ENCODE measurements at regions not wholly inside any gene's neighbourhood (a gene's known extent, or its start where the extent isn't known, plus 50 kb on each side); places are given as distances from the start of the nearest gene placed in this dataset.

DNA sequence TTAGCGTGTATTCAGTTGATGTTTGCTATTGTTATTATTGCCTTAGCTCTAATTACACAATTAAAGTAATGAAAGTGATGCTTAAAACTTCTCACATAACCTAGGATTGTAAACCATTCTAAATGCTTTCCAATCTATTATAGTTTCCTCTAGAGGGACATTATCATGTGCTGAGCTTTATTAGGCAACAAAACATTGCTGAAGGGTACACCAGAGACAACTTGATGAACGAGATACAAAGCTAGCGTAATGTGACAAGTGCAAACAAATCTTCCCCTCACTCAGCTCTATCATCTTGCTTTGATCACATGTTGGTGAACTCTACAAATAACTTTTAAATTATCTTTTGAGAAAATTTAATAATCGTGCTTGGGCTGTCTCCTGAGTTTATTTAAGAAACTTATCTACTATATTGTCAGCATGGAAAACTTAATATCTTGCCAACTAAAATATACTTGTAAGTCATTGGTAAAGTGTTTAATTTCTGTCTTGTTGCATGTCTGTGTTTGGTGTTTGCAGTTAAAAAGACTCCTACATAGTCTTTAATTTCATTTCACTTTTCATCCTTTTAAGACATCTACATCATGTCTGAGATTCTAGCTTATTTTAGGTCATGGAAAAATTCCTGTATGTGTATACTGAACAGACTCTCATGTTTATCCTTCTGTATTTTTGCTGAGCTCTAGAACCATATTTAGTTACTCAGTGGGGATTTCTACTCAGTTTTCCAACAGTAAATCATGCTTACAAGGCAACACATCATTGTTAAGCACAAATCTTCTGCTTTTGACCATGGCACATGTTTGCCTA lies 104.2 kb upstream of the ADAMTS5 start:
- Mint-ChIP-seq H3K4me1 (no peaks in the 10 kb centered on the region), H3K27me3 (ENCODE audit: low read depth in 3 of 3) (no peaks in the 10 kb centered on the region), H3K36me3 (no peaks in the 10 kb centered on the region), H3K9me3 (peaks cover 0 to 3% (median 2%) of the 10 kb centered on the region in 7 donors), H3K27ac (no peak overlapping the region), H3K4me3 (no peak overlapping the region)
- no peak overlapping the region for H3K27ac ChIP-seq (ENCODE audit: low read depth in 1 of 2, low read length in 2 of 2)
- no peaks in the 10 kb centered on the region for H3K36me3 ChIP-seq (replicated peaks in 1 of 2; ENCODE audit: control insufficient read depth in 1 of 2, insufficient read depth in 2 of 2, low read length in 2 of 2)
- H3K27me3 ChIP-seq (ENCODE audit: control insufficient read depth in 2 of 2, insufficient read depth in 2 of 2, low read length in 2 of 2), result no peaks in the 10 kb centered on the region
- no peak overlapping the region for H3K9ac ChIP-seq (ENCODE audit: insufficient read depth, low read length, poor library complexity, severe bottlenecking)
- intact Hi-C loops (cut with micrococcal nuclease), result no loop called here
- DNase-seq, result no peak
- TF ChIP-seq, protein P1, sequence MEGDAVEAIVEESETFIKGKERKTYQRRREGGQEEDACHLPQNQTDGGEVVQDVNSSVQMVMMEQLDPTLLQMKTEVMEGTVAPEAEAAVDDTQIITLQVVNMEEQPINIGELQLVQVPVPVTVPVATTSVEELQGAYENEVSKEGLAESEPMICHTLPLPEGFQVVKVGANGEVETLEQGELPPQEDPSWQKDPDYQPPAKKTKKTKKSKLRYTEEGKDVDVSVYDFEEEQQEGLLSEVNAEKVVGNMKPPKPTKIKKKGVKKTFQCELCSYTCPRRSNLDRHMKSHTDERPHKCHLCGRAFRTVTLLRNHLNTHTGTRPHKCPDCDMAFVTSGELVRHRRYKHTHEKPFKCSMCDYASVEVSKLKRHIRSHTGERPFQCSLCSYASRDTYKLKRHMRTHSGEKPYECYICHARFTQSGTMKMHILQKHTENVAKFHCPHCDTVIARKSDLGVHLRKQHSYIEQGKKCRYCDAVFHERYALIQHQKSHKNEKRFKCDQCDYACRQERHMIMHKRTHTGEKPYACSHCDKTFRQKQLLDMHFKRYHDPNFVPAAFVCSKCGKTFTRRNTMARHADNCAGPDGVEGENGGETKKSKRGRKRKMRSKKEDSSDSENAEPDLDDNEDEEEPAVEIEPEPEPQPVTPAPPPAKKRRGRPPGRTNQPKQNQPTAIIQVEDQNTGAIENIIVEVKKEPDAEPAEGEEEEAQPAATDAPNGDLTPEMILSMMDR (IDR thresholded peaks at IDR 0.05), result no peak
- no peak overlapping the region for H2AFZ ChIP-seq (ENCODE audit: insufficient read depth, low read depth, low read length, poor library complexity, severe bottlenecking)
- no peaks in the 10 kb centered on the region for H3K79me2 ChIP-seq (ENCODE audit: insufficient read depth, low read length)
- H4K20me1 ChIP-seq (ENCODE audit: insufficient read depth, low read length), result no peaks in the 10 kb centered on the region
- H3K4me2 ChIP-seq (replicated peaks; ENCODE audit: extremely low read depth, low read length, poor library complexity, severe bottlenecking), result no peak overlapping the region
- no peak overlapping the region for H3K4me3 ChIP-seq (replicated peaks in 1 of 3; ENCODE audit: low read depth in 2 of 3, low read length in 3 of 3)
- no peaks in the 10 kb centered on the region for H3K4me1 ChIP-seq (ENCODE audit: control insufficient read depth in 1 of 2, insufficient read depth in 2 of 2, low read length in 2 of 2)
- no peaks in the 10 kb centered on the region for H3K9me3 ChIP-seq (replicated peaks in 1 of 2; ENCODE audit: control insufficient read depth in 1 of 2, insufficient read depth in 1 of 2, low read length in 2 of 2)
- WGBS (ENCODE audit: insufficient coverage), result 80% methylated on average over 1 of the region's 4 CpGs

DNA sequence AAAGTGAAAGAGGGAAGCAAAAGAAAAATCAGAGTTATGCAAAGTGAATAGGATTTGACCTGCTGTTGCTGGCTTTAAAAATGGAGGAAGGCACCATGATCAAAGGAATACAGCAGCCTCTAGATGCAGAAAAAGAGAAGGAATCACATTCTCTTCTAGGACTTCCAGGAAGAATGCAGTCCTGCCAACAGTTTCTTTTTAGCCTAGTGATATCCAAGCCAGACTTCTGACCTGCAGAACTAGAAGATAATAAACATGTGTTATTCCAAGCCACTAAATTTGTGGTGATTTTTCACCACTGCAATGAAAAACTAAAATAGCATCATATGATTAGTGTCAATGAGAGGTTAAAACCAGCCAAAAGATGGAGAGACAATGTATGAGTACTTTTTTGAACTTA lies 101.9 kb upstream of the ADAMTS5 start:
- no peaks in the 10 kb centered on the region for H3K27me3 Mint-ChIP-seq (ENCODE audit: low read depth in 3 of 3)
- Histone ChIP-seq H3K4me3 (replicated peaks in 1 of 3; ENCODE audit: low read depth in 2 of 3, low read length in 3 of 3) (no peak overlapping the region), H3K9me3 (replicated peaks in 1 of 2; ENCODE audit: control insufficient read depth in 1 of 2, insufficient read depth in 1 of 2, low read length in 2 of 2) (no peaks in the 10 kb centered on the region), H3K79me2 (ENCODE audit: insufficient read depth, low read length) (no peaks in the 10 kb centered on the region), H3K4me2 (replicated peaks; ENCODE audit: extremely low read depth, low read length, poor library complexity, severe bottlenecking) (no peak overlapping the region), H2AFZ (ENCODE audit: insufficient read depth, low read depth, low read length, poor library complexity, severe bottlenecking) (no peak overlapping the region), H3K27ac (ENCODE audit: low read depth in 1 of 2, low read length in 2 of 2) (no peak overlapping the region), H3K4me1 (ENCODE audit: control insufficient read depth in 1 of 2, insufficient read depth in 2 of 2, low read length in 2 of 2) (no peaks in the 10 kb centered on the region), H3K27me3 (ENCODE audit: control insufficient read depth in 2 of 2, insufficient read depth in 2 of 2, low read length in 2 of 2) (no peaks in the 10 kb centered on the region), H3K9ac (ENCODE audit: insufficient read depth, low read length, poor library complexity, severe bottlenecking) (no peak overlapping the region), H4K20me1 (ENCODE audit: insufficient read depth, low read length) (no peaks in the 10 kb centered on the region), H3K36me3 (replicated peaks in 1 of 2; ENCODE audit: control insufficient read depth in 1 of 2, insufficient read depth in 2 of 2, low read length in 2 of 2) (no peaks in the 10 kb centered on the region)
- intact Hi-C loops (cut with micrococcal nuclease), result no loop called here
- H3K4me3 Mint-ChIP-seq, result no peak overlapping the region
- no peak for DNase-seq
- peaks cover 0 to 7% (median 3%) of the 10 kb centered on the region in 7 donors for H3K9me3 Mint-ChIP-seq
- TF ChIP-seq, protein P1 (IDR thresholded peaks at IDR 0.05), result no peak
- H3K4me1 Mint-ChIP-seq, result no peaks in the 10 kb centered on the region
- H3K27ac Mint-ChIP-seq, result no peak overlapping the region
- no peaks in the 10 kb centered on the region for H3K36me3 Mint-ChIP-seq
